A549 (cell line): ENCODE measurements at regions not wholly inside any gene's neighbourhood (a gene's known extent, or its start where the extent isn't known, plus 50 kb on each side); places are given as distances from the start of the nearest gene placed in this dataset.

Source experiments
- CTCF ChIP-seq: fragments of >200 bp; sonication (Bioruptor Twin); formaldehyde crosslinking; IDR thresholded peaks from 3 replicates; pipeline ENCODE4 v1.5.1; 2016
- ELK1 ChIP-seq: fragments of 150-350 bp; IDR thresholded peaks from 2 replicates; pipeline ENCODE4 v1.6.1; 2014; ENCODE audit warnings: low read depth, mild to moderate bottlenecking, low read length
- EP300 ChIP-seq, 2 experiments: fragments of >200 bp; sonication (Bioruptor Twin); formaldehyde crosslinking; IDR thresholded peaks; 2 replicates in 1 of 2; 3 replicates in 1 of 2; pipeline ENCODE4 v1.6.1; 2016 to 2017
- ESRRA ChIP-seq: fragments of 150-350 bp; IDR thresholded peaks from 2 replicates; pipeline ENCODE4 v1.6.1; 2014; ENCODE audit warnings: mild to moderate bottlenecking, low read length, borderline replicate concordance
- JUN ChIP-seq, 2 experiments: fragments of >200 bp; sonication (Bioruptor Twin); formaldehyde crosslinking; IDR thresholded peaks; 2 replicates in 1 of 2; 3 replicates in 1 of 2; pipeline ENCODE4 v1.6.1; 2016 to 2017
- MAX ChIP-seq: IDR thresholded peaks from 2 replicates; pipeline ENCODE4 v1.6.1; 2012
- NPAS2 ChIP-seq: fragments of 250-450 bp; sonication (Bioruptor Pico); IDR thresholded peaks from 2 replicates; pipeline ENCODE4 v1.8.0; 2022; ENCODE audit warnings: mild to moderate bottlenecking, moderate library complexity, borderline replicate concordance
- POLR2A ChIP-seq: IDR thresholded peaks from 2 replicates; pipeline ENCODE4 v1.6.1; 2012; ENCODE audit warnings: mild to moderate bottlenecking, low read length
- SMC3 ChIP-seq: fragments of >200 bp; sonication (Bioruptor Twin); formaldehyde crosslinking; IDR thresholded peaks from 3 replicates; pipeline ENCODE4 v1.6.1; 2018; ENCODE audit warnings: inconsistent platforms
- USF2 ChIP-seq: fragments of 450-650 bp; IDR thresholded peaks from 2 replicates; pipeline ENCODE4 v1.6.1; 2014; ENCODE audit warnings: antibody characterized with exemption

- TF ChIP-seq ESRRA: no peak
- TF ChIP-seq JUN (IDR thresholded peaks at IDR 0.05): no peak
- TF ChIP-seq NPAS2 (CRISPR knock-in tag): no peak
- no peak for TF ChIP-seq MAX
- no peak for TF ChIP-seq CTCF
- TF ChIP-seq USF2: no peak
- TF ChIP-seq SMC3: no peak
- no peak for TF ChIP-seq ELK1
- no peak for TF ChIP-seq POLR2A
- no peak for TF ChIP-seq EP300 (IDR thresholded peaks at IDR 0.05)
These were observed 112.9 kb upstream of the SOD1 start for GRCh38 chr21:31546443-31547170.
